HG03060 (cell line): ENCODE measurements at regions not wholly inside any gene's neighbourhood (a gene's known extent, or its start where the extent isn't known, plus 50 kb on each side); places are given as distances from the start of the nearest gene placed in this dataset.
A peak's percentile ranks its signal among the peaks of the same experiment; 100 is the strongest.

Experiments
- ATAC-seq: cut with Tn5 transposase; IDR thresholded peaks from one replicate; pipeline ENCODE4 v1.9.1; 2021; ENCODE audit warnings: low read depth, moderate number of reproducible peaks; ENCODE audit not compliant: unreplicated experiment

- ATAC-seq: no peak
Measured at GRCh38 chr15:95930659-95931375, 399.7 kb upstream of the NR2F2 start.

GRCh38 chr15:95931619-95932018 lies 398.9 kb upstream of the NR2F2 start:
- ATAC-seq: no peak

- ATAC-seq: no peak
Measured at GRCh38 chr15:95932141-95932540, 398.4 kb upstream of the NR2F2 start.

GRCh38 chr15:95932676-95933075 lies 397.8 kb upstream of the NR2F2 start:
- ATAC-seq: no peak

GRCh38 chr15:95935852-95936251 lies 394.6 kb upstream of the NR2F2 start:
- ATAC-seq: no peak

- ATAC-seq: no peak
Measured at GRCh38 chr15:95937128-95937528, 393.4 kb upstream of the NR2F2 start.

GRCh38 chr15:95940431-95940985 lies 390.0 kb upstream of the NR2F2 start:
- no peak for ATAC-seq

- no peak for ATAC-seq
Measured at GRCh38 chr15:95944193-95944592, 386.3 kb upstream of the NR2F2 start.

GRCh38 chr15:95944661-95945255 lies 385.7 kb upstream of the NR2F2 start:
- ATAC-seq: no peak

- no peak for ATAC-seq
Measured at GRCh38 chr15:95946241-95946640, 384.3 kb upstream of the NR2F2 start.

GRCh38 chr15:95946926-95947325 lies 383.6 kb upstream of the NR2F2 start:
- no peak for ATAC-seq

- ATAC-seq: no peak
Measured at GRCh38 chr15:95948411-95948810, 382.1 kb upstream of the NR2F2 start.

GRCh38 chr15:95953032-95953431 lies 377.5 kb upstream of the NR2F2 start:
- ATAC-seq: no peak

GRCh38 chr15:95957861-95958260 lies 372.6 kb upstream of the NR2F2 start:
- ATAC-seq: no peak

- no peak for ATAC-seq
Measured at GRCh38 chr15:95958382-95958781, 372.1 kb upstream of the NR2F2 start.

- no peak for ATAC-seq
Measured at GRCh38 chr15:95968856-95969255, 361.6 kb upstream of the NR2F2 start.

GRCh38 chr15:95970326-95970725 lies 360.2 kb upstream of the NR2F2 start:
- no peak for ATAC-seq

GRCh38 chr15:95972041-95972553 lies 358.4 kb upstream of the NR2F2 start:
- no peak for ATAC-seq

GRCh38 chr15:95972812-95973211 lies 357.7 kb upstream of the NR2F2 start:
- ATAC-seq: no peak

GRCh38 chr15:95973566-95974256 lies 356.8 kb upstream of the NR2F2 start:
- peak; percentile 67 for ATAC-seq

GRCh38 chr15:95975212-95975611 lies 355.3 kb upstream of the NR2F2 start:
- no peak for ATAC-seq
